HL-60 (cell line): ENCODE measurements at regions not wholly inside any gene's neighbourhood (a gene's known extent, or its start where the extent isn't known, plus 50 kb on each side); places are given as distances from the start of the nearest gene placed in this dataset.

Experiments
- GABPA ChIP-seq: IDR thresholded peaks from 2 replicates; pipeline ENCODE4 v1.6.1; 2012; ENCODE audit warnings: low read depth
- POLR2AphosphoS5 ChIP-seq: IDR thresholded peaks from 2 replicates; pipeline ENCODE4 v1.6.1; 2012; ENCODE audit warnings: low read depth
- SPI1 ChIP-seq: IDR thresholded peaks from 2 replicates; pipeline ENCODE4 v1.6.1; 2012; ENCODE audit warnings: low read depth, mild to moderate bottlenecking, borderline replicate concordance
- TF ChIP-seq, protein P1 (sequence below): IDR thresholded peaks from one replicate; pipeline ENCODE4 v1.5.1; 2011; ENCODE audit warnings: low read length, control low read depth, inconsistent platforms; ENCODE audit not compliant: insufficient read depth
- TF ChIP-seq, protein P2 (sequence below): IDR thresholded peaks from 2 replicates; pipeline ENCODE4 v1.6.1; 2012; ENCODE audit warnings: low read depth; ENCODE audit not compliant: insufficient replicate concordance

DNA sequence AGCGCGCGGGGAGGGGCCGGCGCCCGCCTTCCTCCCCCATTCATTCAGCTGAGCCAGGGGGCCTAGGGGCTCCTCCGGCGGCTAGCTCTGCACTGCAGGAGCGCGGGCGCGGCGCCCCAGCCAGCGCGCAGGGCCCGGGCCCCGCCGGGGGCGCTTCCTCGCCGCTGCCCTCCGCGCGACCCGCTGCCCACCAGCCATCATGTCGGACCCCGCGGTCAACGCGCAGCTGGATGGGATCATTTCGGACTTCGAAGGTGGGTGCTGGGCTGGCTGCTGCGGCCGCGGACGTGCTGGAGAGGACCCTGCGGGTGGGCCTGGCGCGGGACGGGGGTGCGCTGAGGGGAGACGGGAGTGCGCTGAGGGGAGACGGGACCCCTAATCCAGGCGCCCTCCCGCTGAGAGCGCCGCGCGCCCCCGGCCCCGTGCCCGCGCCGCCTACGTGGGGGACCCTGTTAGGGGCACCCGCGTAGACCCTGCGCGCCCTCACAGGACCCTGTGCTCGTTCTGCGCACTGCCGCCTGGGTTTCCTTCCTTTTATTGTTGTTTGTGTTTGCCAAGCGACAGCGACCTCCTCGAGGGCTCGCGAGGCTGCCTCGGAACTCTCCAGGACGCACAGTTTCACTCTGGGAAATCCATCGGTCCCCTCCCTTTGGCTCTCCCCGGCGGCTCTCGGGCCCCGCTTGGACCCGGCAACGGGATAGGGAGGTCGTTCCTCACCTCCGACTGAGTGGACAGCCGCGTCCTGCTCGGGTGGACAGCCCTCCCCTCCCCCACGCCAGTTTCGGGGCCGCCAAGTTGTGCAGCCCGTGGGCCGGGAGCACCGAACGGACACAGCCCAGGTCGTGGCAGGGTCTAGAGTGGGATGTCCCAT is 232.8 kb downstream of the SEC14L1 start:
- TF ChIP-seq, protein P1, sequence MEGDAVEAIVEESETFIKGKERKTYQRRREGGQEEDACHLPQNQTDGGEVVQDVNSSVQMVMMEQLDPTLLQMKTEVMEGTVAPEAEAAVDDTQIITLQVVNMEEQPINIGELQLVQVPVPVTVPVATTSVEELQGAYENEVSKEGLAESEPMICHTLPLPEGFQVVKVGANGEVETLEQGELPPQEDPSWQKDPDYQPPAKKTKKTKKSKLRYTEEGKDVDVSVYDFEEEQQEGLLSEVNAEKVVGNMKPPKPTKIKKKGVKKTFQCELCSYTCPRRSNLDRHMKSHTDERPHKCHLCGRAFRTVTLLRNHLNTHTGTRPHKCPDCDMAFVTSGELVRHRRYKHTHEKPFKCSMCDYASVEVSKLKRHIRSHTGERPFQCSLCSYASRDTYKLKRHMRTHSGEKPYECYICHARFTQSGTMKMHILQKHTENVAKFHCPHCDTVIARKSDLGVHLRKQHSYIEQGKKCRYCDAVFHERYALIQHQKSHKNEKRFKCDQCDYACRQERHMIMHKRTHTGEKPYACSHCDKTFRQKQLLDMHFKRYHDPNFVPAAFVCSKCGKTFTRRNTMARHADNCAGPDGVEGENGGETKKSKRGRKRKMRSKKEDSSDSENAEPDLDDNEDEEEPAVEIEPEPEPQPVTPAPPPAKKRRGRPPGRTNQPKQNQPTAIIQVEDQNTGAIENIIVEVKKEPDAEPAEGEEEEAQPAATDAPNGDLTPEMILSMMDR = no peak
- TF ChIP-seq POLR2AphosphoS5 = no peak
- TF ChIP-seq, protein P2, sequence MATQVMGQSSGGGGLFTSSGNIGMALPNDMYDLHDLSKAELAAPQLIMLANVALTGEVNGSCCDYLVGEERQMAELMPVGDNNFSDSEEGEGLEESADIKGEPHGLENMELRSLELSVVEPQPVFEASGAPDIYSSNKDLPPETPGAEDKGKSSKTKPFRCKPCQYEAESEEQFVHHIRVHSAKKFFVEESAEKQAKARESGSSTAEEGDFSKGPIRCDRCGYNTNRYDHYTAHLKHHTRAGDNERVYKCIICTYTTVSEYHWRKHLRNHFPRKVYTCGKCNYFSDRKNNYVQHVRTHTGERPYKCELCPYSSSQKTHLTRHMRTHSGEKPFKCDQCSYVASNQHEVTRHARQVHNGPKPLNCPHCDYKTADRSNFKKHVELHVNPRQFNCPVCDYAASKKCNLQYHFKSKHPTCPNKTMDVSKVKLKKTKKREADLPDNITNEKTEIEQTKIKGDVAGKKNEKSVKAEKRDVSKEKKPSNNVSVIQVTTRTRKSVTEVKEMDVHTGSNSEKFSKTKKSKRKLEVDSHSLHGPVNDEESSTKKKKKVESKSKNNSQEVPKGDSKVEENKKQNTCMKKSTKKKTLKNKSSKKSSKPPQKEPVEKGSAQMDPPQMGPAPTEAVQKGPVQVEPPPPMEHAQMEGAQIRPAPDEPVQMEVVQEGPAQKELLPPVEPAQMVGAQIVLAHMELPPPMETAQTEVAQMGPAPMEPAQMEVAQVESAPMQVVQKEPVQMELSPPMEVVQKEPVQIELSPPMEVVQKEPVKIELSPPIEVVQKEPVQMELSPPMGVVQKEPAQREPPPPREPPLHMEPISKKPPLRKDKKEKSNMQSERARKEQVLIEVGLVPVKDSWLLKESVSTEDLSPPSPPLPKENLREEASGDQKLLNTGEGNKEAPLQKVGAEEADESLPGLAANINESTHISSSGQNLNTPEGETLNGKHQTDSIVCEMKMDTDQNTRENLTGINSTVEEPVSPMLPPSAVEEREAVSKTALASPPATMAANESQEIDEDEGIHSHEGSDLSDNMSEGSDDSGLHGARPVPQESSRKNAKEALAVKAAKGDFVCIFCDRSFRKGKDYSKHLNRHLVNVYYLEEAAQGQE = no peak
- no peak for TF ChIP-seq SPI1
- no peak for TF ChIP-seq GABPA
